NCI-H128 (cell line): ENCODE measurements at regions not wholly inside any gene's neighbourhood (a gene's known extent, or its start where the extent isn't known, plus 50 kb on each side); places are given as distances from the start of the nearest gene placed in this dataset.
"Not testable (repeated sequence)": the region's sequence is repeated elsewhere in the genome, so short reads cannot be mapped to it uniquely, and the experiment has no call there.

ENCODE experiments used
- DNase-seq: peaks from one replicate; lab custom pipeline; 2025; ENCODE audit not compliant: unreplicated experiment; lab: John Stamatoyannopoulos, UW

- no peak for DNase-seq
Measured at GRCh38 chr7:155395176-155395797, 62.6 kb upstream of the EN2 start.

GRCh38 chr7:155396661-155397060, 61.3 kb upstream of the EN2 start:
- no peak for DNase-seq

DNA sequence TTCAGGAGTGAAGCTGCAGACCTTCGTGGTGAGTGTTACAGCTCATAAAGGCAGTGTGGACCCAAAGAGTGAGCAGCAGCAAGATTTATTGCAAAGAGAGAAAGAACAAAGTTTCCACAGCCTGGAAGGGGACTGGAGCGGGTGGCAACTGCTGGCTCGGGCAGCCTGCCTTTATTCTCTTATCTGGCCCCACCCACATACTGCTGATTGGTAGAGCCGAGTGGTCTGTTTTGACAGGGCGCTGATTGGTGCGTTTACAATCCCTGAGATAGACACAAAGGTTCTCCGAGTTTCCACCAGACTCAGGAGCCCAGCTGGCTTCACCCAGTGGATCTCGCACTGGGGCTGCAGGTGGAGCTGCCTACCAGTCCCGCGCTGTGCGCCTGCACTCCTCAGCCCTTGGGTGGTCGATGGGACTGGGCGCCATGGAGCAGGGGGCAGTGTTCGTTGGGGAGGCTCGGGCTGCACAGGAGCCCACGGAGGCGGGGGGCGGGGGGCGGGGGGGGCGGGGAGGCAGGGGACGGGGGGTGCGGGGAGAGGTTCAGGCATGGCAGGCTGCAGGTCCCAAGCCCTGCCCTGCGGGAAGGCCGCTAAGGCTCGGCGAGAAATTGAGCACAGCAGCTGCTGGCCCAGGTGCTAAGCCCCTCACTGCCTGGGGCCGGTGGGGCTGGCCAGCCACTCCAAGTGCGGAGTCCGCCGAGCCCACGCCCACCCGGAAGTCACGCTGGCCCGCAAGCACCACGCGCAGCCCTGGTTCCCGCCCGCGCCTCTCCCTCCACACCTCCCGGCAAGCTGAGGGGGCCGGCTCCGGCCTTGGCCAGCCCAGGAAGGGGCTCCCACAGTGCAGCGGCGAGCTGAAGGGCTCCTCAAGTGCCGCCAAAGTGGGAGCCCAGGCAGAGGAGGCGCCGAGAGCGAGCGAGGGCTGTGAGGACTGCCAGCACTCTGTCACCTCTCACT, 59.9 kb upstream of the EN2 start:
- DNase-seq, result not testable (repeated sequence)

GRCh38 chr7:155398944-155399343, 59.0 kb upstream of the EN2 start:
- DNase-seq, result no peak

DNA sequence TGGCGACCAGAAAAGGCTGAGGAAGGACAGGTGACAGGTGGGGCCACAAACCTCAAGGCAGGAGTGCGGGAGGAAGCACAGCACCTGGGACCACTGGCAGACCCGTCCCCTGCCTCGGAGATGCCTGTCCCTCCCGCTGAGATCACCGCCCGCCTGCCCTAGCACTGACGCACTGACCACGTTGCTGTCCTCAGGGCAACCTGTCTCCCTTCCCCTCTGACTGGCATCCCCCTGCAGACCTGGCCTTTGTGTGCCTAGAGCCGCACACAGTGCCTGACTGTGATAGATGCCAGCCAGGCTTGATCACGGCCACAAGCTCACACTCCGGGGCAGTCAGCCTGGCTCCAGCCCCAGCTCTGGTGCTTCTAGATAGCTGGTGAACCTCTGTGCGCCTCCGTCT, 58.4 kb upstream of the EN2 start:
- no peak for DNase-seq

DNA sequence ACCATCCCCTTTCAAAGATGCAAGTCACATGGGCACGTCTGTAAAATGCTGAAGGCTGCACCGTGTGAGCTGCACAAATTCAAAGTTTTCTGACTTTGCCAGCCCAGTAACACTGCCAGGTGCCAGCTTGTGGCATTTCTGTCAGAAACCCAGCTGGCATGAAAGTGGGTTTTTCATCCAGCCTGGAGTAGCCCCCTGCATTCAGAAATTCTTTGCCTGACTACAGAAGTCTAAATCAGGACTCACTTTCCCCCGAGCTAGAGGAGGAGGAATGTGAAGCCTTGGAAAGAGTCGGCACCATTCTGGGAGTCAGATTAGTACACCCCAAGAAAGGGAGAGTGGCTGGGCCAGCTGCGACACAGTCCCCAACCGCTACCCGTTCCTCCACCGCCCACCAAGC, 56.7 kb upstream of the EN2 start:
- no peak for DNase-seq

GRCh38 chr7:155401884-155402283, 56.0 kb upstream of the EN2 start:
- DNase-seq, result no peak

- no peak for DNase-seq
Measured at GRCh38 chr7:155402941-155403340, 55.0 kb upstream of the EN2 start.

GRCh38 chr7:155404976-155405375, 53.0 kb upstream of the EN2 start:
- DNase-seq, result no peak

DNA sequence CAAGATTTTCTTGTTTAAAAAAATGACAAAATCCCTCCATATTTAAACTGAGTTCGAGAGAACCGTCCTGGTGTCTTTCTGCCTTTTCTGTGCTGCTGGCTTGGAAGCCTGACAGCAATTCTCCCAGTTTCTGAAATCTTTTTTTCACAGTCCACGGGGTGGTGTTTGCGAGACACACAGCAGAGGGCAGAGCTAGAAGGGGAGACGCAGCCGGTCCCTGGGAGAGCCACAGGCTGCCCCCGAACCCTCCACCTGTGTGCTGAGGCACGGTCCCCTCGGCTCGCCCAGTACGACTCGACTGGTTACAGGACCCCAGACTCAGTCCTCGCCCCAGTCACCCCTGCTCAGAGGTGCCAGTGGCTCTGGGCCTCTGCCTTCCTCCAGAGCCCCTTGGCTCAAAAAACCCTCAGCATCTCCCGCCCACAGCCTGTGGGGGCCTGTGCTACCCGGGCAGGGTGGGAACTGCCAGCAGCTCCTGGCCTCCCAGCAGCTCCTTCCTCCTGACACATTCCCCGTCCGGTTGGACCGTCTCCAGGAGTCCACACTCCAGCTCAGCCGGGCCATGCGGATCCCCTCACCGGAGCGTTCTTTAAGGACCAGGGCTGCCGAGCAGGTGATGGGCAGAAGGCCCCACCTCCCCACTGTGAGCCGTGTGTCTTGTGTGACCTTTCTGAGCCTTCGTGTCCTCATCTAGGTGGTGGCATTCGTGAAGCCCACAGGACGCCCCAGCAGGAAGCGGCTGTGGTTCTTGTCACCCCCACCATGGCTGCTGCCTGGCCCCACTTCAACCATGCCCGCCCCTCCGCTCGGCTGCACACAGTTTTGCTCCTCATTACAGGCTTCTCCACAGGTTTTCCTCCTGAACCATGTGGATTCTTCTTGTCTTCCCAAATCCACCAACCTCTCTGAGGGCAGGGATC, 52.3 kb upstream of the EN2 start:
- DNase-seq, result no peak

DNA sequence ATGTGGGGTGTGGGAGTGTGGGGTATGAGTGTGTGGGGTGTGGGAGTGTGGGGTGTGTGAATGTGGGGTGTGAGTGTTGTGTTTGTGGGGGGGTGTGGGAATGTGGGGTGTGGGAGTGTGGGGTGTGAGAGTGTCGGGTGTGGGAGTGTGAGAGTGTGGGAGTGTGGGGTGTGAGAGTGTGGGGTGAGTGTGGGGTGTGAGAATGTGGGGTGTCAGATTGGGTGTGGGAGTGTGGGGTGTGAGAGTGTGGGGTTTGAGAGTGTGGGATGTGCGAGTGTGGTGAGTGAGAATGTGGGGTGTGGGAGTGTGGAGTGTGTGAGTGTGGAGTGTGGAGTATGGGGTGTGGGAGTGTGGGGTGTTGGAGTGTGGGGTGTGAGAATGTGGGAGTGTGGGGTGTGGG, 50.1 kb upstream of the EN2 start:
- DNase-seq, result no peak
